ENCODE measurements at regions not wholly inside any gene's neighbourhood (a gene's known extent, or its start where the extent isn't known, plus 50 kb on each side); places are given as distances from the start of the nearest gene placed in this dataset.

- no peak for TF ChIP-seq REST (IDR thresholded peaks at IDR 0.05; ENCODE audit: low read depth)
- no peak for TF ChIP-seq FOSL1 (IDR thresholded peaks at IDR 0.05; ENCODE audit: low read depth)
- no peak for TF ChIP-seq TCF7L2 (IDR thresholded peaks at IDR 0.05; ENCODE audit: borderline replicate concordance, extremely low read depth, insufficient read depth, insufficient read length)
- no peak for TF ChIP-seq JUND (IDR thresholded peaks at IDR 0.05)
- TF ChIP-seq YY1 (IDR thresholded peaks at IDR 0.05; ENCODE audit: extremely low read depth, insufficient replicate concordance, low read depth, low read length), result no peak
- TF ChIP-seq RAD21 (IDR thresholded peaks at IDR 0.05; ENCODE audit: low read depth), result no peak
- TF ChIP-seq EZH2 (IDR thresholded peaks at IDR 0.05), result no peak
- TF ChIP-seq POLR2A (IDR thresholded peaks at IDR 0.05; ENCODE audit: borderline replicate concordance, extremely low read depth, insufficient read depth, insufficient read length), result no peak
- no peak for TF ChIP-seq ZNF274 (IDR thresholded peaks at IDR 0.05; ENCODE audit: low read depth, low read length)
- no peak for TF ChIP-seq EZH2phosphoT487 (IDR thresholded peaks at IDR 0.05; ENCODE audit: borderline replicate concordance)
Observed at GRCh38 chr3:64395490-64395889, 170.2 kb upstream of the PRICKLE2 start (continued).

GRCh38 chr3:64393193-64393592 is 167.9 kb upstream of the PRICKLE2 start:
- ATAC-seq (no peak), DNase-seq (ENCODE audit: low read depth, low spot score) (no peak)
- Histone ChIP-seq H2AFZ (ENCODE audit: low read depth, low read length, poor library complexity, severe bottlenecking) (no peak overlapping the region), H3K4me1 (ENCODE audit: control insufficient read depth in 1 of 2, insufficient read depth in 2 of 2, low read length in 2 of 2) (no peaks in the 10 kb centered on the region), H4K20me1 (ENCODE audit: insufficient read depth) (no peaks in the 10 kb centered on the region), H3K36me3 (ENCODE audit: control insufficient read depth in 1 of 2, insufficient read depth in 2 of 2, low read length in 2 of 2) (no peaks in the 10 kb centered on the region), H3K9me3 (ENCODE audit: control insufficient read depth in 1 of 2, insufficient read depth in 1 of 2, low read depth in 1 of 2, low read length in 2 of 2) (no peaks in the 10 kb centered on the region), H3K9ac (ENCODE audit: low read length) (no peak overlapping the region), H3K4me3 (replicated peaks in 1 of 2; ENCODE audit: low read depth in 1 of 2, low read length in 2 of 2) (no peak overlapping the region), H3K27ac (ENCODE audit: low read depth, low read length) (no peak overlapping the region), H3K4me2 (ENCODE audit: low read length) (no peak overlapping the region), H3K27me3 (ENCODE audit: insufficient read depth, low read length) (peaks cover 6% of the 10 kb centered on the region; the same call in 1 of the 2 replicates), H3K79me2 (ENCODE audit: insufficient read depth, low read length) (no peaks in the 10 kb centered on the region), H3K9me2 (ENCODE audit: insufficient read depth) (no peaks in the 10 kb centered on the region)
- BruUV-seq (replicated peaks), result no TSS peak
- intact Hi-C loops (cut with micrococcal nuclease), result no loop called here
- ChIA-PET CTCF (no interaction called here), POLR2A (no interaction called here), RAD21 (ENCODE audit: low non-redundant PET in 1 of 2, low total read pairs in 2 of 2, uncharacterized antibody in 2 of 2, unreplicated experiment in 2 of 2) (interaction anchor here in 1 of 2 experiments (0.6 kb wide), 1 partner anchor 1747 kb away, joined by 3 read pairs; no protein-coding TSS in a partner anchor)
- TF ChIP-seq JUND (IDR thresholded peaks at IDR 0.05), result no peak
- TF ChIP-seq EZH2 (IDR thresholded peaks at IDR 0.05), result no peak
- TF ChIP-seq ATF3 (IDR thresholded peaks at IDR 0.05), result no peak
- no peak for TF ChIP-seq YY1 (IDR thresholded peaks at IDR 0.05; ENCODE audit: extremely low read depth, insufficient replicate concordance, low read depth, low read length)
- TF ChIP-seq CBX3 (IDR thresholded peaks at IDR 0.05; ENCODE audit: low read depth), result no peak
- TF ChIP-seq FOSL1 (IDR thresholded peaks at IDR 0.05; ENCODE audit: low read depth), result no peak
- TF ChIP-seq CEBPB (IDR thresholded peaks at IDR 0.05; ENCODE audit: low read depth), result no peak
- TF ChIP-seq EGR1 (IDR thresholded peaks at IDR 0.05; ENCODE audit: low read depth), result no peak
- no peak for TF ChIP-seq ZNF274 (IDR thresholded peaks at IDR 0.05; ENCODE audit: low read depth, low read length)
